ENCODE measurements at regions not wholly inside any gene's neighbourhood (a gene's known extent, or its start where the extent isn't known, plus 50 kb on each side); places are given as distances from the start of the nearest gene placed in this dataset.

- Mint-ChIP-seq H3K4me1 (no peaks in the 10 kb centered on the region), H3K27me3 (peaks cover 4% of the 10 kb centered on the region), H3K36me3 (no peaks in the 10 kb centered on the region), H3K4me3 (no peak overlapping the region), H3K9me3 (peaks cover 2% of the 10 kb centered on the region), H3K27ac (no peak overlapping the region)
- DNase-seq = no peak
Observed at GRCh38 chr2:236798491-236798890, 228.9 kb downstream of the ACKR3 start.

GRCh38 chr2:236799391-236800026, 229.9 kb downstream of the ACKR3 start:
- peaks cover 8% of the 10 kb centered on the region for H3K27me3 Mint-ChIP-seq
- H3K9me3 Mint-ChIP-seq = peaks cover 2% of the 10 kb centered on the region
- no peak for DNase-seq
- H3K4me1 Mint-ChIP-seq = no peaks in the 10 kb centered on the region
- H3K4me3 Mint-ChIP-seq = no peak overlapping the region
- no peak overlapping the region for H3K27ac Mint-ChIP-seq
- no peaks in the 10 kb centered on the region for H3K36me3 Mint-ChIP-seq

- Mint-ChIP-seq H3K36me3 (no peaks in the 10 kb centered on the region), H3K27me3 (peaks cover 16% of the 10 kb centered on the region), H3K27ac (no peak overlapping the region), H3K9me3 (peaks cover 5% of the 10 kb centered on the region), H3K4me3 (no peak overlapping the region), H3K4me1 (no peaks in the 10 kb centered on the region)
- no peak for DNase-seq
Observed at GRCh38 chr2:236802862-236803261, 233.2 kb downstream of the ACKR3 start.

- no peak overlapping the region for H3K27ac Mint-ChIP-seq
- H3K9me3 Mint-ChIP-seq = peaks cover 9% of the 10 kb centered on the region
- no peak for DNase-seq
- peaks cover 16% of the 10 kb centered on the region for H3K27me3 Mint-ChIP-seq
- no peaks in the 10 kb centered on the region for H3K36me3 Mint-ChIP-seq
- no peaks in the 10 kb centered on the region for H3K4me1 Mint-ChIP-seq
- no peak overlapping the region for H3K4me3 Mint-ChIP-seq
Observed at GRCh38 chr2:236803621-236804020, 234.0 kb downstream of the ACKR3 start.

GRCh38 chr2:236805800-236806531, 236.3 kb downstream of the ACKR3 start:
- H3K36me3 Mint-ChIP-seq = no peaks in the 10 kb centered on the region
- peaks cover 15% of the 10 kb centered on the region for H3K9me3 Mint-ChIP-seq
- H3K4me3 Mint-ChIP-seq = no peak overlapping the region
- H3K4me1 Mint-ChIP-seq = no peaks in the 10 kb centered on the region
- H3K27ac Mint-ChIP-seq = no peak overlapping the region
- no peak for DNase-seq
- peaks cover 16% of the 10 kb centered on the region for H3K27me3 Mint-ChIP-seq

GRCh38 chr2:236809716-236810115, 240.1 kb downstream of the ACKR3 start:
- H3K9me3 Mint-ChIP-seq = peaks cover 14% of the 10 kb centered on the region
- H3K4me3 Mint-ChIP-seq = no peak overlapping the region
- H3K27ac Mint-ChIP-seq = no peak overlapping the region
- no peaks in the 10 kb centered on the region for H3K36me3 Mint-ChIP-seq
- H3K4me1 Mint-ChIP-seq = no peaks in the 10 kb centered on the region
- H3K27me3 Mint-ChIP-seq = peaks cover 14% of the 10 kb centered on the region
- DNase-seq = no peak

- Mint-ChIP-seq H3K27me3 (peaks cover 6% of the 10 kb centered on the region), H3K4me3 (no peak overlapping the region), H3K9me3 (peaks cover 14% of the 10 kb centered on the region), H3K36me3 (no peaks in the 10 kb centered on the region), H3K4me1 (no peaks in the 10 kb centered on the region), H3K27ac (no peak overlapping the region)
- DNase-seq = no peak
Observed at GRCh38 chr2:236811062-236811656, 241.5 kb downstream of the ACKR3 start.

- Mint-ChIP-seq H3K4me1 (no peaks in the 10 kb centered on the region), H3K27ac (no peak overlapping the region), H3K27me3 (peaks cover 13% of the 10 kb centered on the region), H3K9me3 (peaks cover 5% of the 10 kb centered on the region), H3K36me3 (no peaks in the 10 kb centered on the region), H3K4me3 (no peak overlapping the region)
- DNase-seq = no peak
Observed at GRCh38 chr2:236813766-236814165, 244.1 kb downstream of the ACKR3 start.

- H3K4me1 Mint-ChIP-seq = no peaks in the 10 kb centered on the region
- no peak overlapping the region for H3K27ac Mint-ChIP-seq
- no peaks in the 10 kb centered on the region for H3K36me3 Mint-ChIP-seq
- peaks cover 13% of the 10 kb centered on the region for H3K27me3 Mint-ChIP-seq
- peaks cover 3% of the 10 kb centered on the region for H3K9me3 Mint-ChIP-seq
- DNase-seq = no peak
- H3K4me3 Mint-ChIP-seq = no peak overlapping the region
Observed at GRCh38 chr2:236814593-236814992, 245.0 kb downstream of the ACKR3 start.

- Mint-ChIP-seq H3K4me1 (no peaks in the 10 kb centered on the region), H3K27ac (no peak overlapping the region), H3K27me3 (peaks cover 13% of the 10 kb centered on the region), H3K36me3 (no peaks in the 10 kb centered on the region), H3K9me3 (no peaks in the 10 kb centered on the region), H3K4me3 (no peak overlapping the region)
- no peak for DNase-seq
Observed at GRCh38 chr2:236815746-236816145, 246.1 kb downstream of the ACKR3 start.

- no peak overlapping the region for H3K27ac Mint-ChIP-seq
- H3K36me3 Mint-ChIP-seq = no peaks in the 10 kb centered on the region
- H3K27me3 Mint-ChIP-seq = peaks cover 13% of the 10 kb centered on the region
- H3K4me3 Mint-ChIP-seq = no peak overlapping the region
- no peaks in the 10 kb centered on the region for H3K4me1 Mint-ChIP-seq
- no peaks in the 10 kb centered on the region for H3K9me3 Mint-ChIP-seq
- no peak for DNase-seq
Observed at GRCh38 chr2:236816197-236817170, 246.9 kb downstream of the ACKR3 start.

- Mint-ChIP-seq H3K27me3 (peaks cover 8% of the 10 kb centered on the region), H3K27ac (no peak overlapping the region), H3K4me3 (no peak overlapping the region), H3K4me1 (no peaks in the 10 kb centered on the region), H3K36me3 (no peaks in the 10 kb centered on the region), H3K9me3 (no peaks in the 10 kb centered on the region)
- no peak for DNase-seq
Observed at GRCh38 chr2:236818281-236819045, 248.8 kb downstream of the ACKR3 start.

GRCh38 chr2:236819275-236820002, 249.8 kb downstream of the ACKR3 start:
- no peak for DNase-seq
- no peaks in the 10 kb centered on the region for H3K9me3 Mint-ChIP-seq
- no peaks in the 10 kb centered on the region for H3K36me3 Mint-ChIP-seq
- no peak overlapping the region for H3K4me3 Mint-ChIP-seq
- H3K27me3 Mint-ChIP-seq = peaks cover 8% of the 10 kb centered on the region
- H3K4me1 Mint-ChIP-seq = no peaks in the 10 kb centered on the region
- H3K27ac Mint-ChIP-seq = no peak overlapping the region
